HepG2 (cell line): ENCODE measurements at regions not wholly inside any gene's neighbourhood (a gene's known extent, or its start where the extent isn't known, plus 50 kb on each side); places are given as distances from the start of the nearest gene placed in this dataset.

Source experiments
- ATF1 ChIP-seq: IDR thresholded peaks from 2 replicates; pipeline ENCODE4 v1.6.1; 2016; ENCODE audit warnings: mild to moderate bottlenecking, control low read depth
- CREB3 ChIP-seq: sonication (generic); formaldehyde crosslinking; IDR thresholded peaks from 2 replicates; pipeline ENCODE4 v1.5.0; 2020; ENCODE audit warnings: missing genetic modification reagents
- CTCF ChIP-seq: sonication (generic); formaldehyde crosslinking; IDR thresholded peaks from 2 replicates; pipeline ENCODE4 v1.5.0; 2020; ENCODE audit warnings: mild to moderate bottlenecking, missing genetic modification reagents, moderate library complexity
- GTF3A ChIP-seq: sonication (generic); formaldehyde crosslinking; conservative IDR thresholded peaks from 2 replicates; pipeline ENCODE4 v1.4.0; 2020; ENCODE audit warnings: mild to moderate bottlenecking, missing genetic modification reagents
- KAT2B ChIP-seq: fragments of 150-350 bp; IDR thresholded peaks from 2 replicates; pipeline ENCODE4 v1.6.1; 2014; ENCODE audit warnings: low read depth, low read length, borderline replicate concordance
- POLR2AphosphoS5 ChIP-seq: IDR thresholded peaks from 2 replicates; pipeline ENCODE4 v1.6.1; 2012; ENCODE audit warnings: low read depth, low read length

- TF ChIP-seq CTCF, result no peak
- TF ChIP-seq CREB3 (CRISPR knock-in tag), result no peak
- no peak for TF ChIP-seq ATF1
- TF ChIP-seq KAT2B, result no peak
- TF ChIP-seq GTF3A (CRISPR knock-in tag), result no peak
- TF ChIP-seq POLR2AphosphoS5, result no peak
Observed at GRCh38 chr1:83006271-83006670, 992.7 kb downstream of the TTLL7 start.
